DOHH2 (cell line): ENCODE measurements at regions not wholly inside any gene's neighbourhood (a gene's known extent, or its start where the extent isn't known, plus 50 kb on each side); places are given as distances from the start of the nearest gene placed in this dataset.

Source experiments
- H3F3A ChIP-seq: fragments of 200-600 bp; sonication (generic), shearing (Covaris generic); 2 replicates; pipeline ENCODE4 v1.6.0; 2016; ENCODE audit warnings: antibody characterized with exemption, mild to moderate bottlenecking; ENCODE audit not compliant: control insufficient read depth, insufficient read depth
- H3K27ac ChIP-seq: fragments of 200-600 bp; sonication (generic); 2 replicates; pipeline ENCODE4 v1.5.1; 2014; ENCODE audit warnings: low read depth, mild to moderate bottlenecking, low read length, moderate library complexity
- H3K27me3 ChIP-seq: fragments of 200-600 bp; sonication (generic); 2 replicates; pipeline ENCODE4 v1.6.1; 2014; ENCODE audit warnings: mild to moderate bottlenecking, low read length, mixed read lengths; ENCODE audit not compliant: control insufficient read depth
- H3K36me3 ChIP-seq: fragments of 200-600 bp; sonication (generic); 2 replicates; pipeline ENCODE4 v1.6.1; 2014; ENCODE audit warnings: mild to moderate bottlenecking, low read length, moderate library complexity, mixed read lengths; ENCODE audit not compliant: control insufficient read depth
- H3K4me1 ChIP-seq: fragments of 200-600 bp; sonication (generic); 2 replicates; pipeline ENCODE4 v1.6.1; 2014; ENCODE audit warnings: mild to moderate bottlenecking, low read length, mixed read lengths; ENCODE audit not compliant: control insufficient read depth
- H3K4me2 ChIP-seq: fragments of 200-600 bp; sonication (generic); 2 replicates; pipeline ENCODE4 v1.6.0; 2014; ENCODE audit warnings: mild to moderate bottlenecking, low read length, moderate library complexity
- H3K4me3 ChIP-seq: fragments of 200-600 bp; sonication (generic); 2 replicates; pipeline ENCODE4 v1.5.1; 2014; ENCODE audit warnings: mild to moderate bottlenecking, low read length, mixed read lengths
- H3K79me2 ChIP-seq: fragments of 200-600 bp; sonication (generic); 2 replicates; pipeline ENCODE4 v1.6.1; 2014; ENCODE audit warnings: mild to moderate bottlenecking, low read length, mixed read lengths; ENCODE audit not compliant: control insufficient read depth
- H3K9me2 ChIP-seq: fragments of 200-600 bp; sonication (generic); replicated peaks from 2 replicates; pipeline ENCODE4 v1.6.1; 2014; ENCODE audit warnings: mild to moderate bottlenecking, low read length, mixed read lengths; ENCODE audit not compliant: control insufficient read depth
- H3K9me3 ChIP-seq: fragments of 200-600 bp; sonication (generic); 2 replicates; pipeline ENCODE4 v1.6.1; 2014; ENCODE audit warnings: antibody characterized with exemption, low read length, mixed read lengths; ENCODE audit not compliant: control insufficient read depth, insufficient read depth
- H4K20me1 ChIP-seq: fragments of 200-600 bp; sonication (generic); 2 replicates; pipeline ENCODE4 v1.6.0; 2014; ENCODE audit warnings: low read depth, mild to moderate bottlenecking, antibody characterized with exemption, low read length, moderate library complexity; ENCODE audit not compliant: control insufficient read depth, insufficient read depth
- EZH2phosphoT487 ChIP-seq: fragments of 200-600 bp; sonication (generic); IDR thresholded peaks from 2 replicates; pipeline ENCODE4 v1.6.1; 2017; ENCODE audit warnings: borderline replicate concordance, mild to moderate bottlenecking, antibody characterized with exemption, low read length, moderate library complexity, mixed read lengths
- TF ChIP-seq, protein P1 (sequence below): fragments of 200-600 bp; sonication (generic); IDR thresholded peaks from one replicate; pipeline ENCODE4 v1.5.1; 2014; ENCODE audit warnings: antibody characterized with exemption, mild to moderate bottlenecking, low read depth, low read length; ENCODE audit not compliant: poor library complexity, severe bottlenecking

- Histone ChIP-seq H3K27ac (no peak overlapping the region), H3K9me3 (no peaks in the 10 kb centered on the region), H3K4me2 (no peak overlapping the region), H4K20me1 (no peaks in the 10 kb centered on the region), H3F3A (no peaks in the 10 kb centered on the region), H3K9me2 (no peaks in the 10 kb centered on the region), H3K36me3 (no peaks in the 10 kb centered on the region), H3K79me2 (no peaks in the 10 kb centered on the region), H3K4me1 (no peaks in the 10 kb centered on the region), H3K4me3 (no peak overlapping the region), H3K27me3 (no peaks in the 10 kb centered on the region)
- no peak for TF ChIP-seq EZH2phosphoT487
- TF ChIP-seq, protein P1, sequence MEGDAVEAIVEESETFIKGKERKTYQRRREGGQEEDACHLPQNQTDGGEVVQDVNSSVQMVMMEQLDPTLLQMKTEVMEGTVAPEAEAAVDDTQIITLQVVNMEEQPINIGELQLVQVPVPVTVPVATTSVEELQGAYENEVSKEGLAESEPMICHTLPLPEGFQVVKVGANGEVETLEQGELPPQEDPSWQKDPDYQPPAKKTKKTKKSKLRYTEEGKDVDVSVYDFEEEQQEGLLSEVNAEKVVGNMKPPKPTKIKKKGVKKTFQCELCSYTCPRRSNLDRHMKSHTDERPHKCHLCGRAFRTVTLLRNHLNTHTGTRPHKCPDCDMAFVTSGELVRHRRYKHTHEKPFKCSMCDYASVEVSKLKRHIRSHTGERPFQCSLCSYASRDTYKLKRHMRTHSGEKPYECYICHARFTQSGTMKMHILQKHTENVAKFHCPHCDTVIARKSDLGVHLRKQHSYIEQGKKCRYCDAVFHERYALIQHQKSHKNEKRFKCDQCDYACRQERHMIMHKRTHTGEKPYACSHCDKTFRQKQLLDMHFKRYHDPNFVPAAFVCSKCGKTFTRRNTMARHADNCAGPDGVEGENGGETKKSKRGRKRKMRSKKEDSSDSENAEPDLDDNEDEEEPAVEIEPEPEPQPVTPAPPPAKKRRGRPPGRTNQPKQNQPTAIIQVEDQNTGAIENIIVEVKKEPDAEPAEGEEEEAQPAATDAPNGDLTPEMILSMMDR, result no peak
These were observed 158.8 kb downstream of the PHLDA1 start for GRCh38 chr12:75872762-75873161.

- no peaks in the 10 kb centered on the region for H3K4me1 ChIP-seq
- H4K20me1 ChIP-seq, result no peaks in the 10 kb centered on the region
- no peaks in the 10 kb centered on the region for H3K79me2 ChIP-seq
- H3K36me3 ChIP-seq, result no peaks in the 10 kb centered on the region
- H3K27me3 ChIP-seq, result no peaks in the 10 kb centered on the region
- H3K27ac ChIP-seq, result no peak overlapping the region
- TF ChIP-seq EZH2phosphoT487, result no peak
- TF ChIP-seq, protein P1, result no peak
- no peaks in the 10 kb centered on the region for H3K9me3 ChIP-seq
- no peaks in the 10 kb centered on the region for H3F3A ChIP-seq
- no peak overlapping the region for H3K4me2 ChIP-seq
- no peak overlapping the region for H3K4me3 ChIP-seq
- no peaks in the 10 kb centered on the region for H3K9me2 ChIP-seq
These were observed 160.7 kb downstream of the PHLDA1 start for GRCh38 chr12:75870878-75871277.

DNA sequence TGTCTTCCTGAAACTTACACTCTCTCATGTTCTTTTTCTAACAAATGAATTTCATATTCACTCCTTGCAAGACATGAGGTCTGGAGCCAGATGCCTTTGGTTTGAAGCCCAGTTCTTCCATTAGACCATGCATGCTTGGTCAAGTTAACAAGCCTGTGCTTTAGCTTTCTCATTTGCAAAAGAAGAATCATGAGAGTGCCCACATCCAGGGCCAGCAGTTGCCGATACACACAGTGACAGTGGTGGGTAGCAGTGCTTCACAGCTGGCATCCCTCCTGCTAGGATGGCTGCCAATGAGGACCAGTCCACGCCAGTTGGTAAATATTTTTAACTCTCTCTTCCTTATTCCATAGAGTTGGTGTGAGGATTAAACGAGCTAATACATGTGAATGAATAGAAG, 163.1 kb downstream of the PHLDA1 start:
- H3F3A ChIP-seq, result no peaks in the 10 kb centered on the region
- no peak overlapping the region for H3K4me2 ChIP-seq
- H3K9me2 ChIP-seq, result no peaks in the 10 kb centered on the region
- no peaks in the 10 kb centered on the region for H4K20me1 ChIP-seq
- no peak overlapping the region for H3K4me3 ChIP-seq
- H3K27me3 ChIP-seq, result no peaks in the 10 kb centered on the region
- H3K4me1 ChIP-seq, result no peaks in the 10 kb centered on the region
- H3K27ac ChIP-seq, result no peak overlapping the region
- H3K9me3 ChIP-seq, result no peaks in the 10 kb centered on the region
- H3K36me3 ChIP-seq, result no peaks in the 10 kb centered on the region
- TF ChIP-seq EZH2phosphoT487, result no peak
- TF ChIP-seq, protein P1, result no peak
- H3K79me2 ChIP-seq, result no peaks in the 10 kb centered on the region

DNA sequence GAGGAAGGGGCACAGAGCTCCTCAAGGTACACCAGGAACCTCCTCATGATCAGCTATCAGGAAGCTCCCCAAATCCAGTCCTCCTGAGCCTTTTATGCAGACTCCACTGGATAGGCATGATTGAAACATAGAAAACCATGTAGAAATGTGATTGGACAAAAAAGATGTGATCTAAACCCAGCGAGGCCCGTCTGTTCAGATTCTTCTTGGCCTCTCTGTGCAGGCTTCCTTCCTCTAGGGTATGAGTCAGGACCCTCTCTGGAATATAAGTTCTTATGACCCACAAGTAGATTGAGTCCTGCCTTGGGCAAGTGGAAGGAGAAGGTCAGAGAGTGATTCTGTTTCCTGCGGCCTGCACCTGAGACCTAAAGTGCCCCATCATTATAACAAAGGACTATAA, 166.3 kb downstream of the PHLDA1 start:
- H3K9me2 ChIP-seq, result no peaks in the 10 kb centered on the region
- no peaks in the 10 kb centered on the region for H3K36me3 ChIP-seq
- H3K4me2 ChIP-seq, result no peak overlapping the region
- TF ChIP-seq, protein P1, result no peak
- no peak for TF ChIP-seq EZH2phosphoT487
- H3F3A ChIP-seq, result no peaks in the 10 kb centered on the region
- no peaks in the 10 kb centered on the region for H4K20me1 ChIP-seq
- H3K27ac ChIP-seq, result no peak overlapping the region
- H3K4me1 ChIP-seq, result no peaks in the 10 kb centered on the region
- no peaks in the 10 kb centered on the region for H3K79me2 ChIP-seq
- no peaks in the 10 kb centered on the region for H3K27me3 ChIP-seq
- H3K9me3 ChIP-seq, result no peaks in the 10 kb centered on the region
- no peak overlapping the region for H3K4me3 ChIP-seq
